Endothelial cell (in vitro differentiated cells): ENCODE measurements at regions not wholly inside any gene's neighbourhood (a gene's known extent, or its start where the extent isn't known, plus 50 kb on each side); places are given as distances from the start of the nearest gene placed in this dataset.
"Not testable (repeated sequence)": the region's sequence is repeated elsewhere in the genome, so short reads cannot be mapped to it uniquely, and the experiment has no call there.

Source experiments
- DNase-seq: peaks from one replicate; pipeline ENCODE4 v3.0.0; 2021; ENCODE audit warnings: low spot score
- H3K27ac Mint-ChIP-seq: one replicate; pipeline ENCODE4 v1.8.0; 2021; ENCODE audit warnings: mixed read lengths, inconsistent platforms; ENCODE audit not compliant: unreplicated experiment
- H3K27me3 Mint-ChIP-seq: one replicate; pipeline ENCODE4 v1.8.0; 2021; ENCODE audit warnings: mild to moderate bottlenecking, moderate library complexity, mixed read lengths, inconsistent platforms; ENCODE audit not compliant: unreplicated experiment
- H3K36me3 Mint-ChIP-seq: one replicate; pipeline ENCODE4 v1.8.0; 2021; ENCODE audit warnings: mild to moderate bottlenecking, low read depth, mixed read lengths, inconsistent platforms; ENCODE audit not compliant: unreplicated experiment
- H3K4me1 Mint-ChIP-seq: one replicate; pipeline ENCODE4 v1.8.0; 2021; ENCODE audit warnings: mild to moderate bottlenecking, mixed read lengths, inconsistent platforms; ENCODE audit not compliant: unreplicated experiment
- H3K4me3 Mint-ChIP-seq: one replicate; pipeline ENCODE4 v1.8.0; 2021; ENCODE audit warnings: mild to moderate bottlenecking, mixed read lengths, inconsistent platforms; ENCODE audit not compliant: unreplicated experiment
- H3K9me3 Mint-ChIP-seq: one replicate; pipeline ENCODE4 v1.8.0; 2021; ENCODE audit warnings: mixed read lengths, inconsistent platforms; ENCODE audit not compliant: unreplicated experiment
- TF ChIP-seq, protein P1 (sequence below): fragments of 200-600 bp; sonication (generic); IDR thresholded peaks from one replicate; pipeline ENCODE4 v1.5.0; 2021; ENCODE audit warnings: antibody characterized with exemption; ENCODE audit not compliant: unreplicated experiment

DNA sequence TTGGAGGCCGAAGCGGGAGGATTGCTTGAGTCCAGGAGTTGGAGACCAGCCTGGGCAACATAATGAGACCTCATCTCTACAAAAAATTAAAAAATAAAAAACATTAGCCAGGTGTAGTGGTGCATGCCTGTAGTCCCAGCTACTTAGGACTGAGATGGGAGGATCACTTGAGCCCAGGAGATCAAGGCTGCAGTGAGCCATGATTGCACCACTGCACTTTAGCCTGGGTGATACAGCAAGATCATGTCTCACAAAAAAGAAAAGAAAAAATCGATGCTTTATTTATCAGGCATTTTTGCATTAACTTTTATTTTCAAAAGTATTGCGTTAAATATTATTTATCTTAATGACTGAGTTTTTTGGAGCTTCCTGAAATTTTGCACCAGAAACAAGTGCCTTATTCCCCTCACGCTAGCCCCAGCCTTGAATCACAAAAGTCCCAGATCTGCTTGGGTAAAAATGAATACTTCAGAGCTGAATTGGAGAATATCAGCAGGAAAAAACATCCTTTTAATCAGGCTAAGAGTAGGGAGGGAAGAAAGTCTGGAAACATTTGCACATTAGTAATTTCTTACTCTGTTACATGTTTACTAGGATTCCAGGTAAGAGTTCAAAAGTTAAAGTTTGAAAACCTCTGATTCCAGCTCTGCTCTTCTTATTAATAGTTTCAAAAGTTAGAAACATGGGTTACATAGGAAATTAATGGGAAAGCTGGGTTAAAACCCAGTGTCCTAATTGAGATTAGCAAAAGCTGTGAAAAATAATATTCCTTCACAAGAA is 111.4 kb upstream of the FOXN2 start:
- TF ChIP-seq, protein P1, sequence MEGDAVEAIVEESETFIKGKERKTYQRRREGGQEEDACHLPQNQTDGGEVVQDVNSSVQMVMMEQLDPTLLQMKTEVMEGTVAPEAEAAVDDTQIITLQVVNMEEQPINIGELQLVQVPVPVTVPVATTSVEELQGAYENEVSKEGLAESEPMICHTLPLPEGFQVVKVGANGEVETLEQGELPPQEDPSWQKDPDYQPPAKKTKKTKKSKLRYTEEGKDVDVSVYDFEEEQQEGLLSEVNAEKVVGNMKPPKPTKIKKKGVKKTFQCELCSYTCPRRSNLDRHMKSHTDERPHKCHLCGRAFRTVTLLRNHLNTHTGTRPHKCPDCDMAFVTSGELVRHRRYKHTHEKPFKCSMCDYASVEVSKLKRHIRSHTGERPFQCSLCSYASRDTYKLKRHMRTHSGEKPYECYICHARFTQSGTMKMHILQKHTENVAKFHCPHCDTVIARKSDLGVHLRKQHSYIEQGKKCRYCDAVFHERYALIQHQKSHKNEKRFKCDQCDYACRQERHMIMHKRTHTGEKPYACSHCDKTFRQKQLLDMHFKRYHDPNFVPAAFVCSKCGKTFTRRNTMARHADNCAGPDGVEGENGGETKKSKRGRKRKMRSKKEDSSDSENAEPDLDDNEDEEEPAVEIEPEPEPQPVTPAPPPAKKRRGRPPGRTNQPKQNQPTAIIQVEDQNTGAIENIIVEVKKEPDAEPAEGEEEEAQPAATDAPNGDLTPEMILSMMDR = no peak
- no peak for DNase-seq
- Mint-ChIP-seq H3K27me3 (peaks cover 1% of the 10 kb centered on the region), H3K27ac (no peak overlapping the region), H3K36me3 (peaks cover 4% of the 10 kb centered on the region), H3K4me1 (no peaks in the 10 kb centered on the region), H3K4me3 (no peak overlapping the region), H3K9me3 (peaks cover 4% of the 10 kb centered on the region)

DNA sequence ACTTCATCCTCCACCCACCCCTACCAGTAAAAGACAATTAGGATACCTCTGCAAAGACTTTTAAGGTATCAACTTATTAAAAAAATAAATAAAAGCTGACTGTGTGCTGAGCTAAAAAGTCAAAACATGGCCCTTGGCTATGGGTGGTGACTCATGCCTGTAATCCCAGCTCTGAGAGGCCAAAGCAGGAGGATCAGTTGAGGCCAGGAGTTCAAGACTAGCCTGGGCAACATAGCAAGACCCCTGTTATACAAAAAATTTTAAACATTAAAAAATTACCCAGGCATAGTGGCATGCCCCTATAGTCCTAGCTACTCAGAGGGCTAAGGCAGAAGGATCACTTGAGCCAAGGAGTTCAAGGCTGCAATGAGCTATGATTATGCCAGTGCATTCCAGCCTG is 110.8 kb upstream of the FOXN2 start:
- Mint-ChIP-seq H3K4me1 (no peaks in the 10 kb centered on the region), H3K27me3 (peaks cover 1% of the 10 kb centered on the region), H3K4me3 (no peak overlapping the region), H3K27ac (no peak overlapping the region), H3K36me3 (peaks cover 4% of the 10 kb centered on the region), H3K9me3 (peaks cover 4% of the 10 kb centered on the region)
- TF ChIP-seq, protein P1 = no peak
- no peak for DNase-seq

DNA sequence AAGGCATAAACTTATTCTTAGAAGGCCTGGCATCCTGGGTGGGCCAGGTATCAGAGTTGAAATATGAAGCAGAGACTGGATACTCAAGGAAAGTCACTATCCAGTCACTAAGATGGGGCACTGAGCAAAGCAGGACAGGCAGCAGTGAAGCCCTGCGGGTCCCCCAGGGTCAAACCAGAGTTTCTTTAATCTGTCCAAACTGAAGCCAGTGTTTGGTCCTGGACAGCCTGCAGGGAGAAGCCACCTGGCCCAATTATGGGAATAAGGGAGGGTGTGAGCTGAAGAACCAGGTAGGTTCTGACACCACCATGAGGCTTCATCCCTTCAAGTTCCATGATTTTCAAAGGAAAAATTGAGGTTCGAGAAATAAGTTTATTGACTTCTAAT is 109.7 kb upstream of the FOXN2 start:
- peaks cover 7% of the 10 kb centered on the region for H3K27me3 Mint-ChIP-seq
- TF ChIP-seq, protein P1 = no peak
- H3K4me3 Mint-ChIP-seq = no peak overlapping the region
- H3K4me1 Mint-ChIP-seq = peaks cover 8% of the 10 kb centered on the region
- no peak for DNase-seq
- peaks cover 4% of the 10 kb centered on the region for H3K36me3 Mint-ChIP-seq
- no peak overlapping the region for H3K27ac Mint-ChIP-seq
- H3K9me3 Mint-ChIP-seq = peaks cover 4% of the 10 kb centered on the region

DNA sequence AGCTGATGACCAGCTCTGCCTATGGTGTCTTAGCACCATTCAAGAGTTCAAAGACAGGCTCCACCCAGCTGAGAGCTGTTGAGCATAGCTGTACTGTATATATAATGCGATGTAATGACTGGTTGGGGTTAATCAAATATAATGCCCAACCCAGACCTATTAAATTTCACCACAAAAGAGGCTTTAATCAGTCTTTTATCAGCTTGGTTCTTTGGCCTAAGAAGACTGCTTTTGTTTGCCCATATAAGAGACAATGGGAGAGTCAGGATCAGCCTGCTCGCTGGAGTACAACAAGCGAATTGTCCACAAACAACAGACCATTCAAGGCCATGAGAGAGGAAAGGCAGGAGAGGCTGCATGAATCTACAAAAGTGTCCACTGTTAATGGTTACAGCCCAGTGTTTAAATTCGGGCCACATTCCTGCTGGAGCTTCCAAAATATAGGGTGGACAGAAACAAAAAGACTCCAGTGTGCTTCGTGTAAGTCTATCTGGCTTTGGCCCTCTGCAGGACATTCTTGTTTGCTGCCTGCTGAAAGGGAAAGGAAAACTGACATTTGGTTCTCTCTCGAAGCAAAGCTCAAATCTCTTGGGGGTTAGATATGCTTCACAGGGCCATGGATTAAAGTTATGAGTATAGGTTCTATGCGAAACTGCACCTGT is 109.2 kb upstream of the FOXN2 start:
- Mint-ChIP-seq H3K4me1 (peaks cover 8% of the 10 kb centered on the region), H3K9me3 (peaks cover 4% of the 10 kb centered on the region), H3K27ac (no peak overlapping the region), H3K4me3 (no peak overlapping the region), H3K36me3 (peaks cover 4% of the 10 kb centered on the region), H3K27me3 (peaks cover 7% of the 10 kb centered on the region)
- no peak for DNase-seq
- TF ChIP-seq, protein P1 = no peak

DNA sequence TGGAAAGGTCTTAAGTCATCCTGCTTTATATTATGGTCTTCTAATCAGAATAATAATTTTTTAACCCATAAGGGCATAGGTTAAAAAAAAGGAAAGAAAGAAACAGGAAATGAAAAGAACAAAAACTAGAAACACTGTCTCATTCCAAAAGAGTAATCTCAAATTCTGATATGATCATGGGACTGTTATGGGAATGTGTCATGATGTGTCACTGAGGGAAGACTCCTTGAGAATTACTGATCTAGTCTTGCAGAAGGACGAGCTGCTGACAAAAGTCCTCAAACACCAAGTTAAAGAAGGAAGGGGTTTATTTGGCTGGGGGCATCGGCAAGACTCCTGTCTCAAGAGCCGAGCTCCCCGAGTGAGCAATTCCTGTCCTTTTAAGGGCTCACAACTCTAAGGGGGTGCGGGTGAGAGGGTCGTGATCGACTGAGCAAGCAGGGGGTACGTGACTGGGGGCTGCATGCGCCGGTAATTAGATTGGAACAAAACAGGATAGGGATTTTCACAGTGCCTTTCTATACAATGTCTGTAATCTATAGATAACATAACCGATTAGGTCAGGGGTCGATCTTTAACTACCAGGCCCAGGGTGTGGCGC is 108.3 kb upstream of the FOXN2 start:
- H3K4me3 Mint-ChIP-seq, H3K27ac Mint-ChIP-seq, DNase-seq, H3K36me3 Mint-ChIP-seq, H3K9me3 Mint-ChIP-seq, H3K27me3 Mint-ChIP-seq, H3K4me1 Mint-ChIP-seq: not testable (repeated sequence)
